A673 (cell line): ENCODE measurements at regions not wholly inside any gene's neighbourhood (a gene's known extent, or its start where the extent isn't known, plus 50 kb on each side); places are given as distances from the start of the nearest gene placed in this dataset.

Source experiments
- BruUV-seq: library from RNA; stranded (reverse); fragments of 400-500 nt; replicated peaks from 2 replicates; lab custom pipeline; 2021; lab: Mats Ljungman, UMichigan
- CTCF ChIA-PET: fragments of 300-600 bp; sonication (Branson Sonifier 250); formaldehyde crosslinking; loops from one replicate; lab custom pipeline; 2022; ENCODE audit warnings: antibody characterized with exemption; lab: Charles Lee
- POLR2A ChIA-PET: fragments of 300-600 bp; sonication (Branson Sonifier 250); formaldehyde crosslinking; loops from one replicate; lab custom pipeline; 2022; ENCODE audit warnings: antibody characterized with exemption; ENCODE audit not compliant: low non-redundant PET; lab: Charles Lee
- DNase-seq: peaks from one replicate; pipeline ENCODE4 v3.0.0-alpha.2; 2015; ENCODE audit warnings: low spot score
- H3K27ac ChIP-seq: fragments of 200-600 bp; sonication (generic); 2 replicates; pipeline ENCODE4 v1.5.1; 2016; ENCODE audit warnings: mixed run types, low read depth, mild to moderate bottlenecking, mixed read lengths, antibody characterized with exemption, low read length; ENCODE audit not compliant: poor library complexity, severe bottlenecking
- H3K27me3 ChIP-seq: fragments of 200-600 bp; sonication (generic); replicated peaks from 2 replicates; pipeline ENCODE4 v1.6.1; 2017; ENCODE audit warnings: mixed run types, low read depth, mild to moderate bottlenecking, mixed read lengths, antibody characterized with exemption, low read length; ENCODE audit not compliant: insufficient read depth, poor library complexity
- H3K36me3 ChIP-seq: fragments of 200-600 bp; sonication (generic); 2 replicates; pipeline ENCODE4 v1.6.1; 2016; ENCODE audit warnings: mixed run types, mild to moderate bottlenecking, mixed read lengths, antibody characterized with exemption, low read length; ENCODE audit not compliant: insufficient read depth, poor library complexity, severe bottlenecking
- H3K4me1 ChIP-seq: fragments of 200-600 bp; sonication (generic); 2 replicates; pipeline ENCODE4 v1.6.1; 2017; ENCODE audit warnings: mixed run types, mild to moderate bottlenecking, mixed read lengths, antibody characterized with exemption, low read length; ENCODE audit not compliant: insufficient read depth, poor library complexity, severe bottlenecking
- H3K4me3 ChIP-seq: fragments of 200-600 bp; sonication (generic); 2 replicates; pipeline ENCODE4 v1.5.1; 2016; ENCODE audit warnings: low read depth, mixed run types, mild to moderate bottlenecking, mixed read lengths, low read length; ENCODE audit not compliant: poor library complexity, severe bottlenecking
- H3K9me3 ChIP-seq: fragments of 200-600 bp; sonication (generic); 2 replicates; pipeline ENCODE4 v1.6.1; 2016; ENCODE audit warnings: mixed run types, low read depth, mild to moderate bottlenecking, mixed read lengths, antibody characterized with exemption, low read length; ENCODE audit not compliant: poor library complexity, severe bottlenecking
- EZH2 ChIP-seq: fragments of 200-600 bp; sonication (generic); IDR thresholded peaks from 2 replicates; pipeline ENCODE4 v1.6.1; 2017; ENCODE audit warnings: borderline replicate concordance, low read depth, mild to moderate bottlenecking, mixed read lengths, antibody characterized with exemption, low read length; ENCODE audit not compliant: poor library complexity, severe bottlenecking
- intact Hi-C: fragments of 100-400 bp; cut with micrococcal nuclease; formaldehyde crosslinking; loops from one replicate; pipeline ENCODE4 v1.10.0; 2022; ENCODE audit not compliant: unreplicated experiment
- TF ChIP-seq, protein P1 (sequence below): fragments of 300-800, 200-600 bp; sonication (generic); conservative IDR thresholded peaks from 2 replicates; pipeline ENCODE4 v1.5.1; 2017; ENCODE audit warnings: low read depth, mild to moderate bottlenecking, antibody characterized with exemption, low read length, moderate library complexity, mixed read lengths

DNA sequence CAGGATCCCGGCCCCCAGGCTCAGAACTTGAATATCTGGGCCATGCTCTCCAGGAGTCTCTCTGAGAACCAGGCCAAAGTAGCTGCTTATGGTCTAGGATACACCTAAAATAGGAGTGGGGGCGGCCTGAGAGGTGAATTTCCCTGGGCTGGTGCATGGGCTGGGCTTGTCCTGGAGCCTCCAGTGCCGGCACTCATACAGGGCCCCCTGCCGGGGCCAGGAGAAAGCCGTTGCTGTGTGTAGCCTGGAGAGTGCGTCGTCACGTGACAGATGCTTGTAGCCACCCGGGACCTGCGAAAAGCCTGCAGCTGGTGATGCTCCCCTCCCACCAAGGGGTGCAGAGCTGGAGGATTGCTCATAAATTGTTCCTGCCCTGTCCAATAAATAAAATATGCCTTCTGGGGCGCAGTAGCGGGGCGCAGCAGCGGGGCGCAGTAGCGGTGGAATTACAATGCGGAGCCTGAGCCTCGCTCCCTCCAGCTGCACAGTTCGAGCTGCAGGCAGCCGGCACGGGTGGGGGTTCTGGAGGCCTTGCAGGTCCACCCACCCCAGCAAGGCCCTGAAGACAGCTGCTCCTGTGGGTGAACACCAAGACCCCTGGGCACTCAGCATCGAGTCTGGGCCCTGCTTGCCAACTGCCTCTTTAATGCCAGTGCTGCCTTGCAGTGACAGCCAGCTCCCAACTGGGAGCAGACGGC lies 289.9 kb downstream of the NDUFA10 start:
- intact Hi-C loops: no loop called here
- H3K36me3 ChIP-seq: no peaks in the 10 kb centered on the region
- H3K4me3 ChIP-seq: no peak overlapping the region
- no peak overlapping the region for H3K27ac ChIP-seq
- BruUV-seq: no TSS peak
- H3K9me3 ChIP-seq: no peaks in the 10 kb centered on the region
- TF ChIP-seq, protein P1, sequence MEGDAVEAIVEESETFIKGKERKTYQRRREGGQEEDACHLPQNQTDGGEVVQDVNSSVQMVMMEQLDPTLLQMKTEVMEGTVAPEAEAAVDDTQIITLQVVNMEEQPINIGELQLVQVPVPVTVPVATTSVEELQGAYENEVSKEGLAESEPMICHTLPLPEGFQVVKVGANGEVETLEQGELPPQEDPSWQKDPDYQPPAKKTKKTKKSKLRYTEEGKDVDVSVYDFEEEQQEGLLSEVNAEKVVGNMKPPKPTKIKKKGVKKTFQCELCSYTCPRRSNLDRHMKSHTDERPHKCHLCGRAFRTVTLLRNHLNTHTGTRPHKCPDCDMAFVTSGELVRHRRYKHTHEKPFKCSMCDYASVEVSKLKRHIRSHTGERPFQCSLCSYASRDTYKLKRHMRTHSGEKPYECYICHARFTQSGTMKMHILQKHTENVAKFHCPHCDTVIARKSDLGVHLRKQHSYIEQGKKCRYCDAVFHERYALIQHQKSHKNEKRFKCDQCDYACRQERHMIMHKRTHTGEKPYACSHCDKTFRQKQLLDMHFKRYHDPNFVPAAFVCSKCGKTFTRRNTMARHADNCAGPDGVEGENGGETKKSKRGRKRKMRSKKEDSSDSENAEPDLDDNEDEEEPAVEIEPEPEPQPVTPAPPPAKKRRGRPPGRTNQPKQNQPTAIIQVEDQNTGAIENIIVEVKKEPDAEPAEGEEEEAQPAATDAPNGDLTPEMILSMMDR: 0 out of 2 replicates have a peak, but pooled peaks have one; percentile 17
- TF ChIP-seq EZH2: no peak
- POLR2A ChIA-PET: no interaction called here
- peaks cover 12% of the 10 kb centered on the region for H3K27me3 ChIP-seq
- H3K4me1 ChIP-seq: no peaks in the 10 kb centered on the region
- peak; percentile 54 for DNase-seq
- CTCF ChIA-PET: no interaction called here

DNA sequence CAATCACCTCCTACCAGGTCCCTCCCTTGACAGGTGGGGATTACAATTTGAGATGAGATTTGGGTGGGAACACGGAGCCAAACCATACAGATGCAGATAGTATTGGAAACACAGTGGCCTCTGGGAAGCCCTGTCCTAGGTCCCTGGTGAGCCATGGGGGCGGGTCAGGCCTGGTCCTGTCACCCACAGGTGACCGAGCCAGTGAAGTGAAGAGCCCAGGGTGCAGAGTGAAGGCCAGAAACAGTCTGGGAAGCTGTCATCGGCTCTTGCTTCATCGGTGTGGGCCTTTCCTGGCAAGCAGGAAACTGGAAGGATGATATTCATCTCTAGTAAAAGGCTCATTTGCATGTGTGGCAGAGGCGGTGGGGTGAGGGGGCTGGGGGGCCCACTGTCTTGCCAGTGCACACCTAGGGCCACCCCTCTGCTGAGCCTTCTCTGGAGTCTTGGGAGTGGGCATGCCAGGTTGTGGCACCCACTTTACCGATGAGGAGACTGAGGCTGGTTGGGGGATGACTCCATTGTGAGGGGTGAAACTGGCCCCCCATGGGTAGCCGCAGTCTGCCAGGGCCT lies 290.6 kb downstream of the NDUFA10 start:
- CTCF ChIA-PET: no interaction called here
- no peak overlapping the region for H3K27ac ChIP-seq

DNA sequence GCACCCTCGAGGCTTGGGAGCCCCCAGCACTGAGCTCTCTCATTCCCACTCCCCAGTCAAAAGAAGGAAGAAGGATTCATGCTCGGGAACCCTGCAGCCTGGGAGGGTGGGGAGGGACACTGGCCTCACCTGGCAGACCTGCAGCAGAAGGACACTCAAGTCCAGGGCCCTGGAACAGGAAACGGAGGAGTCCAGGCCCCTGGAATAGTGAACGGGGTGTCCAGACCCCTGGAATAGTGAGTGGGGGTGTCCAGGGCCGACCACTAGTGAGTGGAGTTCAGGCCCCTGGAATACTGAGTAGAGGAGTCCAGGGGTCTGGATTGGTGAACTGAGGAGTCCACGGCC lies 292.5 kb downstream of the NDUFA10 start:
- TF ChIP-seq EZH2: no peak
- TF ChIP-seq, protein P1: no peak
- H3K4me3 ChIP-seq: no peak overlapping the region
- H3K27ac ChIP-seq: no peak overlapping the region
- ChIA-PET CTCF (no interaction called here), POLR2A (no interaction called here)
- H3K9me3 ChIP-seq: no peaks in the 10 kb centered on the region
- DNase-seq: no peak
- H3K27me3 ChIP-seq: peaks cover 8% of the 10 kb centered on the region
- no peaks in the 10 kb centered on the region for H3K4me1 ChIP-seq
- intact Hi-C loops: no loop called here
- no peaks in the 10 kb centered on the region for H3K36me3 ChIP-seq
- BruUV-seq: no TSS peak

More for the DNA sequence above, 290.6 kb downstream of the NDUFA10 start:
- Histone ChIP-seq H3K36me3 (no peaks in the 10 kb centered on the region), H3K4me1 (no peaks in the 10 kb centered on the region), H3K9me3 (no peaks in the 10 kb centered on the region), H3K4me3 (no peak overlapping the region), H3K27me3 (peaks cover 8% of the 10 kb centered on the region)
- intact Hi-C loops: no loop called here
- POLR2A ChIA-PET: no interaction called here
- TF ChIP-seq, protein P1: no peak
- TF ChIP-seq EZH2: no peak
- DNase-seq: no peak
- BruUV-seq: no TSS peak
